ENCODE measurements at regions not wholly inside any gene's neighbourhood (a gene's known extent, or its start where the extent isn't known, plus 50 kb on each side); places are given as distances from the start of the nearest gene placed in this dataset.

GRCh38 chr10:44287408-44287807, 97.5 kb downstream of the CXCL12 start:
- TF ChIP-seq CTCF (IDR thresholded peaks at IDR 0.05; ENCODE audit: control extremely low read depth in 1 of 3, insufficient read depth in 1 of 3, low read depth in 1 of 3, low read length in 3 of 3) (no peak), RFX5 (IDR thresholded peaks at IDR 0.05; ENCODE audit: borderline replicate concordance, low read depth, low read length) (no peak), SP1 (IDR thresholded peaks at IDR 0.05; ENCODE audit: low read depth, low read length) (no peak), YY1 (IDR thresholded peaks at IDR 0.05; ENCODE audit: low read depth, low read length) (no peak), EP300 (IDR thresholded peaks at IDR 0.05; ENCODE audit: borderline replicate concordance in 1 of 2, low read depth in 2 of 2, low read length in 2 of 2) (no peak), TCF12 (IDR thresholded peaks at IDR 0.05; ENCODE audit: low read depth, low read length) (no peak), GTF2F1 (IDR thresholded peaks at IDR 0.05; ENCODE audit: borderline replicate concordance, low read depth, low read length) (no peak), TAF1 (IDR thresholded peaks at IDR 0.05; ENCODE audit: low read depth, low read length) (no peak), ZNF274 (IDR thresholded peaks at IDR 0.05; ENCODE audit: borderline replicate concordance, extremely low read depth, low read length) (no peak), POLR2A (IDR thresholded peaks at IDR 0.05; ENCODE audit: control extremely low read depth in 1 of 2, low read depth in 2 of 2, low read length in 2 of 2) (no peak), EZH2 (IDR thresholded peaks at IDR 0.05; ENCODE audit: low read depth, low read length, severe bottlenecking) (no peak), BCL11A (IDR thresholded peaks at IDR 0.05; ENCODE audit: low read depth in 2 of 2, low read length in 2 of 2) (no peak), JUND (IDR thresholded peaks at IDR 0.05; ENCODE audit: low read length) (no peak)

Measured in H1 (cell line).